NCI-H2029 (cell line): ENCODE measurements at regions not wholly inside any gene's neighbourhood (a gene's known extent, or its start where the extent isn't known, plus 50 kb on each side); places are given as distances from the start of the nearest gene placed in this dataset.

ENCODE experiments used
- DNase-seq: peaks from one replicate; lab custom pipeline; 2025; lab: John Stamatoyannopoulos, UW

DNA sequence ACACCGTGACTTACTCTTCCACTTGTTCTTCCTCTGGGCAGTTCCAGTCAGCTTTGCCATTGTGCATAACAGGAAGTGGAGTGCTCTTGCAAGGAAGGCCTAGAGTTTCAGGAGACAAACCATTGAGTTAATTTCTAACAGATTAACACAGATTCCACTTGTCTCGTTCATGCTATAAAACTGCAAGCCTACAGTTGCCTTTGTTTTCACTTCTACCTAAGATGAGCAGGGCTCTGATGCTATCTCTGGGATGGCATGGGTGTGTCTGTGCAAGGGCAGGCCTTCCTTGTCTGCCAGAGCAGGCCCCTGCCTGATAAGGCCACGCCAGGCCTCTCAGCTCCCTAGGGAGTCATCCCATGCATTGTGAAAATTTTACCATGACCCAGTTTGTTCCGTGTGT lies 67.7 kb upstream of the PGRMC2 start:
- no peak for DNase-seq

- DNase-seq: peak; percentile 55
These were observed 66.7 kb upstream of the PGRMC2 start for GRCh38 chr4:128354205-128354821.

- DNase-seq: no peak
These were observed 66.2 kb upstream of the PGRMC2 start for GRCh38 chr4:128353791-128354190.

- DNase-seq: no peak
These were observed 63.9 kb upstream of the PGRMC2 start for GRCh38 chr4:128351502-128351901.

DNA sequence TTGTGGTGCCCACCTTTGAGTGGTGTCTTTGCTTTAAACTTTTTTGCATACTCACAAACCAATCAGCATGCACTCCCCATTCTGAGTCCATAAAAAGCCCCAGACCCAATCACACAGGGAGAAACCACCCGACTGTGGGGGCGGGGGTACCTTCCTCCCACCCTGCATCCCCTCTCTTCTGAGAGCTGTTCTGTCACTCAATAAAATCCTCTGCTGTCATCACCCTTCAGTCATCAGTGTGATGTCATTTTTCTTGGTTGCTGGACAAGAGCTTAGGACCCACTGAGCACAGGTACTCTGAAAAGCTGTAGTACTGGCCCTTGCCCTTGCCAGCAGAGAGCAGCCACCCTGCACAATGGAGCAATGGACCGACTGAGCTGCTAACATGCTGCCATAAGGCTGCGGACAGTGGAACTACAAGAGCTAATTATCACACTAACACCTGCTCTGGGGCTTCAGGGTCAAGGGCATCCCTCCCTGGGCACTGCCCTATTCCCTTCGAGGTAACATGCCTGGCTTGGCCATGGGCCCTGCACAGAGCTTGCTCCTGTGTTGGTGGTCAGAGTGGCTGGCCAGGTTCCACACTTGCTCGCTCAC lies 62.9 kb upstream of the PGRMC2 start:
- DNase-seq: no peak

- peak; percentile 77 for DNase-seq
These were observed 62.3 kb upstream of the PGRMC2 start for GRCh38 chr4:128349921-128350320.

- no peak for DNase-seq
These were observed 60.5 kb upstream of the PGRMC2 start for GRCh38 chr4:128347930-128348660.

GRCh38 chr4:128347175-128347868 lies 59.7 kb upstream of the PGRMC2 start:
- peak; percentile 37 for DNase-seq

DNA sequence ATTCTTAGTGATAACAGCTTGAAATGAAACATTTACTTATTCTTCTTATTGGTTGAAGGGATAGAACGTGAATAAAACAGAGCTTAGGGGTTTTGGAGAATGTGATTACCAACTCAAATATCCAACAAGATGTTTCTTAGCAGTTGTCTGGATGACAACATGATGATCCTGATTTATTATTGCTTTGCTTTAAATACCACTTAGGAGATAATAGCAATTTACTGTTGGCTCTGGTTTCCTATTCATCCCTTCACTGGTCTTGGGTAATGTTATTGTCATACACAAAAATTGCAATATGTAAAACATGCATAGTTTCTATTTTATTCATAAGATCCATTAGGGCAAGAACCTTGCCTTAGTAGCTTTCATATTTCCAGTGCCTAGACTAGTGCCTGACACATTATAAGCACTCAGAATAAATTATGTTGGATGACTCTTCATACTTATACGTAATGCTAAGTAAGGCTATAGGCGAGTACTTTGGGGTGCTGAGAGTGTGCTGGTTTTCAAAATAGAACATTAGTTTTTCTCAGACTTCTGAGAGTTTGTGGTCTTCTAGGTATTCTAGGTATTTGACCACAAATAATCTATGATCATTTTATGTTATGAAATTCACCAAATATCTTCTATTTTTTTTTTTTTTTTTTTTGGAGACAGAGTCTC lies 58.6 kb upstream of the PGRMC2 start:
- DNase-seq: no peak

DNA sequence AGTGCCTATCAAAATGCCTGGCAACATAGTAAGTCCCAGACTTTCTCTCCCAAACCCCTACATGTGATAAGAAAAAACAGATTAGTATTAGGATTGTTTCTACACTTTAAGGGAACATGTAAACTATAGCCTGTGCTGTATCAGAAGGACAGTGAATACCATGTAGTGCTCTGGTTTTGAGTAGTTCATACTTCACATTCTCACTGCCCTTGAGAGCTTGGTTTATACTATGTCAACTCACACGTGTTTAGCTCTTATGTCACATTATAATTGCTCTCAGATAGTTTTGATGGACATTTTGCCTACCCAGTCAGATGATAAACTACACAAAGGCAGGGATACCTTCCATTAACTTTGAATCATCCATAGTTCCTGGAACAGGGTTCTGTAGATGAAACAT lies 58.0 kb upstream of the PGRMC2 start:
- no peak for DNase-seq

- no peak for DNase-seq
These were observed 55.1 kb upstream of the PGRMC2 start for GRCh38 chr4:128342762-128343161.

DNA sequence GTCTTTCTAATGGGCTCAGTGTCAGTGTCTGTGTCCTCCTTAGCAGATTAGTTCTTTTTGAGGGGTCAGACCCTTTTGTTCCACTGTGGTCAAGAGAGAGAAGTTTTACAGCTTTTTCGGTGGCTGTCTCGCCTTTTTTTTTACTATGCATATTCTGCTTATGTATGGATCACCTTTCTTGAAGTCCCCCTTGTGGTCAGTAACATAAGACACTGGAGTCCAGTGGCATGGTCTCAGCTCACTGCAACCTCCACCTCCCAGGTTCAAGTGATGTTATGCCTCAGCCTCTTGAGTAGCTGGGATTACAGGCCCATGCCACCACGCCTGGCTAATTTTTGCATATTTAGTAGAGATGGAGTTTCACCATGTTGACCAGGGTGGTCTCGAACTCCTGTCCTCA lies 54.0 kb upstream of the PGRMC2 start:
- DNase-seq: no peak

DNA sequence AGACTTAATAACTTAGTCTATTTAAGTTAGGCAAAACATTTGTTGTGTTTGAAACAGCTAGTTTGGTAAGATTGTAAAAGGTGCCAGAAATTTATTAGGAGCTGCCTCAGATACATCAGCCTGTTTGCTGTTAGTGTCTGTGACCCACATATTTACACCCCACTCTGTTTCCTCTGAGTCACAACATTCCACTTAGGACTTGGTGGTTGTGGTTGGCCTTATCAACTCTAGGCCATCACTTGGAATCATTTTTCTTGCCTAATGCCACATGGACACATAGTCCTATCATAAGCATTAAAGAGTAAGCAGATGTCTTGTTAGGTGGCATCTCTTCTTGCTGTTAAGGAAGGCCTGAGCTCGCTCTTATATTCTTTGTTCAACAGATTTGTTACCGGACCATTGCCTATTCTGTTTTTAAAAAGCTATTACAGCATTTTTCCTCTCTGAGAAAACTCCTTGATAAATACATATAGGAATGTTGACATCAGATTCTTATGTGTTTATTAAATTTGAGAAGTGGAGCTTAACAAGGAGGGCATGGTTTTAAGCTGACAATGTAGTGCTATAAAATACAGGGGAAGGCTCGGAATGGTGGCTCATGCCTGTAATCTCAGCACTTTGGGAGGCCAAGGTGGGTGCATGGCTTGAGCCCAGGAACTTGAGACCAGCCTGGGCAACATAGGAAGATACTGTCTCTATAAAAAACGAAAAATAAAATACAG lies 51.2 kb upstream of the PGRMC2 start:
- DNase-seq: no peak

- DNase-seq: no peak
These were observed 50.2 kb upstream of the PGRMC2 start for GRCh38 chr4:128337863-128338262.
